HUES6 (cell line): ENCODE measurements at regions not wholly inside any gene's neighbourhood (a gene's known extent, or its start where the extent isn't known, plus 50 kb on each side); places are given as distances from the start of the nearest gene placed in this dataset.
"Not testable (repeated sequence)": the region's sequence is repeated elsewhere in the genome, so short reads cannot be mapped to it uniquely, and the experiment has no call there.

Source experiments
- H3K27ac ChIP-seq: 2 replicates; pipeline ENCODE4 v1.7.0; 2013; ENCODE audit warnings: low read depth, mild to moderate bottlenecking, low read length, inconsistent platforms
- H3K27me3 ChIP-seq: 2 replicates; pipeline ENCODE4 v1.6.1; 2013; ENCODE audit warnings: low read length; ENCODE audit not compliant: control insufficient read depth, insufficient read depth
- H3K36me3 ChIP-seq: 2 replicates; pipeline ENCODE4 v1.6.1; 2013; ENCODE audit warnings: low read length; ENCODE audit not compliant: control insufficient read depth, insufficient read depth
- H3K4me1 ChIP-seq: 2 replicates; pipeline ENCODE4 v1.6.1; 2013; ENCODE audit warnings: low read length; ENCODE audit not compliant: control insufficient read depth, insufficient read depth
- H3K4me3 ChIP-seq: 2 replicates; pipeline ENCODE4 v1.5.1; 2013; ENCODE audit warnings: low read depth, low read length
- H3K9ac ChIP-seq: one replicate; pipeline ENCODE4 v1.6.1; 2013; ENCODE audit warnings: mild to moderate bottlenecking, low read length
- H3K9me3 ChIP-seq: 2 replicates; pipeline ENCODE4 v1.6.1; 2013; ENCODE audit warnings: low read depth, low read length; ENCODE audit not compliant: control insufficient read depth, insufficient read depth

DNA sequence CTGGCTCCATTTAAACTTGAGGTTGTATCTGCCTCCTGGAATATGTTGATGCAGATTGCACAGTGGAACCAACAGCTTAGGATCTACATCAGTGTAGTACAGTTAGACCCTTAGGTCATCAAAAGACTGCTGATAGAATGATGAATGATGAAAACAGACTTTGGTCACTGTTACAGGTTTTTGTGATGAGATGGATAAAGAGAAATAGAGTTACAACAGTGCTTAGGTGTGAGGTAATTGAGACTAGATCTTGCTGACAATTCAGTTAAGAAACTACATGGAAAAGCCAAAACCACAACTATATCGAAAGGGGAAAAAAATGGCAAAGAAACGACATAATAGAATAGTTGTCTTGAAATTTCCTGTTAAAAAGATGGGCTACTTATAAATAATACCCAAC, 145.7 kb upstream of the LMNTD1 start:
- no peaks in the 10 kb centered on the region for H3K4me1 ChIP-seq
- no peaks in the 10 kb centered on the region for H3K36me3 ChIP-seq
- no peak overlapping the region for H3K27ac ChIP-seq
- no peak overlapping the region for H3K4me3 ChIP-seq
- no peak overlapping the region for H3K9ac ChIP-seq
- peaks cover 7% of the 10 kb centered on the region; the same call in 1 of the 2 replicates for H3K9me3 ChIP-seq
- no peaks in the 10 kb centered on the region for H3K27me3 ChIP-seq

DNA sequence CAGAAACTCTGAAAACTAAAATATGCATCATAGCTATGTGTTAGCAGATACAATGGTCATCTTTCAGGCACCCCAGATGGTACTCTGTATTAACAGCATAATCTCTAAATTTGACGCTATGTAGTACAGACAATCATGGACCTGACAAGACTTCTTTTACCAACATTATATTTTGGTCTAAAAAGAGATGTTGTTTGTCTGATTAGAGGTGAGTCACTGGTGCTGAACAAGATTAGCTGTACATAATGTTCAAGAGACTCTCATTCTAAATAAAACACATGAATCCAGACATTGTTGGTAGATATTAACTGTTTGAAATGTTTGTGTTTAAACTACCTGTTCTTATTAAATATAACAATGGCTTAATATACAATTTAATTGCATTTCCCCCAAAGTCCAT, 146.4 kb upstream of the LMNTD1 start:
- H3K27me3 ChIP-seq, result no peaks in the 10 kb centered on the region
- H3K4me1 ChIP-seq, result no peaks in the 10 kb centered on the region
- no peak overlapping the region for H3K4me3 ChIP-seq
- no peaks in the 10 kb centered on the region for H3K36me3 ChIP-seq
- peaks cover 7% of the 10 kb centered on the region; the same call in 1 of the 2 replicates for H3K9me3 ChIP-seq
- H3K27ac ChIP-seq, result no peak overlapping the region
- no peak overlapping the region for H3K9ac ChIP-seq

DNA sequence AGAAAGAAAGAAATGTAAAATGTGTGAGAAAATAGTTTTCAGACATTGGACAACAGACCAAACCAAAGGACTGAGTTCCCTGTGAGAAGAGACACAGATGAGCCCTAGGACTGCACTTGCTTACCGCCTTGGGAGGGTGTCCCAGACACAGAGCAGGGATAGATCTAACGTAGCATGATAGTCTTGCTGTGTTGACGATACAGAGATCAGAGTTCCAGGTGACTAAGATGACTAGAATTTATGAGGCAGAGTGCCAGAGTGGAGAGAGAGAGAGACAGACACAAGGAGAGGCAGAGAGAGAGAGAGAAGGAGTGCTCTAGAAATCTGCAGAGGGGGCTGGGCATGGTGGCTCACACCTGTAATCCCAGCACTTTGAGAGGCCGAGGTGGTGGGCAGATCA, 148.2 kb upstream of the LMNTD1 start:
- Histone ChIP-seq H3K36me3 (no peaks in the 10 kb centered on the region), H3K9ac (no peak overlapping the region), H3K27me3 (no peaks in the 10 kb centered on the region), H3K4me3 (no peak overlapping the region), H3K4me1 (no peaks in the 10 kb centered on the region), H3K27ac (no peak overlapping the region), H3K9me3 (peaks cover 11% of the 10 kb centered on the region)

DNA sequence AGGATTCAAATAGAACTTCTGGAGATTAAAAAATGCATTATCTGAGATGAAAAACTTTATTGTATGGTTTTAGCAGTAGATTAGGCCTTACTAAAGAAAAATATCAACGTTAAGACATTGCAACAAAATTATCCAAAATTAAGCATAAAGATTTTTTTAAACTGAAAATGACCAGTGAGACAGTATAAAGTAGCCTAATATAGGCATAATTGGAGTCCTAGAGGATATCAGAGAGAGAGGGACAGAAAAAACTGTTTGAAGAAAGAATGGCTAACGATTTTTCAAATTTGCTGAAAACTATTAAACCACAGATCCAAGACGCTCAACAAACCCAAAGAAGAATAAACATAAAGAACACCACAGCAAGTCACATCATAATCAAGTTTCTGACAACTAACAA, 149.5 kb upstream of the LMNTD1 start:
- Histone ChIP-seq H3K36me3 (no peaks in the 10 kb centered on the region), H3K27ac (no peak overlapping the region), H3K9me3 (peaks cover 20% of the 10 kb centered on the region), H3K4me1 (no peaks in the 10 kb centered on the region), H3K9ac (no peak overlapping the region), H3K4me3 (no peak overlapping the region), H3K27me3 (no peaks in the 10 kb centered on the region)

DNA sequence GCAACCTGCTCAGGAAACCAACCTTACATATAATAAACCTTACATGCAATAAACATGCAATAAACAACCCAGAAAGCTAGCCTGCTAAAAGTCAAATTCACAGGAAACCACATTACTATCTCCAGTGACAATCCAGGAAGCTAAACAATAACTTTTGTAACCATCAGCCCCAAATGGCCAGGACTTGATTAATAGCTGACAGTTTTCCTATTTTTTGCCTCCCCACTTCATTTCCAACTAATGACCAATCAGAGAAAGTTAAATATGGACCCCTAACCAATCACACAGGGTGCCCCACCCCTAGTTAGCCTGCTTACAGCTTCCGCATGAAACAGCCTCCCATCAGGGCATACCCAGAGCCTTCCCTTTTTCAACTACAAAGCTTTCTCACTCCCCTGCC, 152.2 kb upstream of the LMNTD1 start:
- Histone ChIP-seq H3K4me1 (no peaks in the 10 kb centered on the region), H3K27ac (no peak overlapping the region), H3K27me3 (no peaks in the 10 kb centered on the region), H3K9ac (no peak overlapping the region), H3K9me3 (peaks cover 35% of the 10 kb centered on the region), H3K4me3 (no peak overlapping the region), H3K36me3 (no peaks in the 10 kb centered on the region)

DNA sequence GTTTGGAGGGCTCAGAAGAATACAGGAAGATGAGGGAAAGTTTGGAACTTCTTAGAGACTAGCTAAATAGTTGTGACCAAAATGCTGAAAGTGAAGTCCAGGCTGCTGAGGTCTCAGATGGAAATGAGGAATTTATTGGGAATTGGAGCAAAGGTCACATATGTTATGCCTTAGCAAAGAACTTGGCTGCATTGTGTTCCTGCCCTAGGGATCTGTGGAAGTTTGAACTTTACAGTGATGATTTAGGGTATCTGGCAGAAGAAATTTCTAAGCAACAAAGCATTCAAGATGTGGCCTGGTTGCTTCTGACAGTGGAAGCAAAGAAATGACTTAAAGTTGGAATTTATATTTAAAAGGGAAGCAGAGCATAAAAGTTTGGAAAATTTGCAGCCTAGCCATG, 153.6 kb upstream of the LMNTD1 start:
- H3K4me1 ChIP-seq, H3K27me3 ChIP-seq, H3K27ac ChIP-seq, H3K4me3 ChIP-seq, H3K36me3 ChIP-seq, H3K9ac ChIP-seq: not testable (repeated sequence)
- H3K9me3 ChIP-seq, result peaks cover 47% of the 10 kb centered on the region

DNA sequence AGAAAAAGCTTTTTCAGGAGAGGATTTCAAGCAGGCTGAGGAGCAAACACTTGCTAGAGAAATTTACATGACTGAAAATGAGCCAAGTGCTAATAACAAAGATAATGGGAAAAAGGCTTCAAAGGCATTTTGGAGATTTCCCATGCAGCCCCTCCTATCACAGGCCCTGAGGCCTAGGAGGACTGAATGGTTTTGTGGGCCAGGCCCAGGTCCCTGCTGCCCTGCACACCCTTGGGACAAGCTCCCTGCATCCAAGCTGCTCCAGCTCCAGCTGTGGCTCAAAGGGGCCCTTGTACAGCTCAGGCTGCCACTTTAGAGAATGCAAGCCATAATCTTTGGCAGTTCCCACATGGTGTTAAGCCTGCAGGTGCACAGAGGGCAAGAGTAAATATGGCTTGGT, 154.0 kb upstream of the LMNTD1 start:
- Histone ChIP-seq H3K27me3 (no peaks in the 10 kb centered on the region), H3K27ac (no peak overlapping the region), H3K4me1 (no peaks in the 10 kb centered on the region), H3K36me3 (no peaks in the 10 kb centered on the region), H3K9ac (no peak overlapping the region), H3K9me3 (peaks cover 48% of the 10 kb centered on the region), H3K4me3 (no peak overlapping the region; the same call in 1 of the 2 replicates)

DNA sequence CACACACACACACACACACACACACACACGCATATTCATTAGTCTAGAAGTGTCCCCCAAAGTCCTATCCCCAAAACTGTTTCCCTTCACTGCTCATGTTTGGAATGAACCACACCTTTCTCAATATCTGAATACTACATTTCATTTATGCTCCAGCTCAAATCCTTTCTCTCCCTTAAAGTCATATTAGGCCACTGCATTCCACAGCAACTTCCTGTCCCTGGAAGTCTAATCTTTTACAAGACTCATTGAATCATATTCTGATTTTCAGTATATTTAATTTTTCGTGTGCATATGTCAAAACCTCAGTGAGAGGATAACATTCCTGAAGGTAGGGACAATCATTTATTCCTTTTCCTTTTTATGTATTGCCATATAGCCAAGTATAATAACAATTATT, 155.6 kb upstream of the LMNTD1 start:
- Histone ChIP-seq H3K36me3 (no peaks in the 10 kb centered on the region), H3K27ac (no peak overlapping the region), H3K27me3 (no peaks in the 10 kb centered on the region), H3K4me1 (no peaks in the 10 kb centered on the region), H3K9me3 (peaks cover 52% of the 10 kb centered on the region), H3K4me3 (no peak overlapping the region), H3K9ac (no peak overlapping the region)

DNA sequence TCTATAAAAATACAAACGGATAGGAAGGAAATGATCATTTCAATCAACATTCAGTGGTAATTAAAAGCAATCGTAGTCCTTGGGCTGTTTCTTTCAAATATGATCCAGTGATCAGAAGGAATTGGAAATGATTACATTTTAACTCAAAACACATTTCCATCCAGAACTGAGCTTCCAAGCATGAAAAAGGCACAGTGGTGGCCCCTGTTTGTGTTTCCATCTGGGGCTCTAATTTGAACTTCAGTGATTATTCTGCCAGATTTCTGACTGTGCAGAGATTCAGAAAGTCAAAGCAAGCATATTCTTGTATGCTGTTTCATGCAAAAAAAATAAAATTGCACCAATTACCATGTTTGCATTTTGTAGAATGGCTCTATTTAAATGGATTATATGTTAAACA, 157.0 kb upstream of the LMNTD1 start:
- Histone ChIP-seq H3K4me3 (no peak overlapping the region), H3K9ac (no peak overlapping the region), H3K36me3 (no peaks in the 10 kb centered on the region), H3K27me3 (no peaks in the 10 kb centered on the region), H3K4me1 (no peaks in the 10 kb centered on the region), H3K27ac (no peak overlapping the region), H3K9me3 (peaks cover 51% of the 10 kb centered on the region)

DNA sequence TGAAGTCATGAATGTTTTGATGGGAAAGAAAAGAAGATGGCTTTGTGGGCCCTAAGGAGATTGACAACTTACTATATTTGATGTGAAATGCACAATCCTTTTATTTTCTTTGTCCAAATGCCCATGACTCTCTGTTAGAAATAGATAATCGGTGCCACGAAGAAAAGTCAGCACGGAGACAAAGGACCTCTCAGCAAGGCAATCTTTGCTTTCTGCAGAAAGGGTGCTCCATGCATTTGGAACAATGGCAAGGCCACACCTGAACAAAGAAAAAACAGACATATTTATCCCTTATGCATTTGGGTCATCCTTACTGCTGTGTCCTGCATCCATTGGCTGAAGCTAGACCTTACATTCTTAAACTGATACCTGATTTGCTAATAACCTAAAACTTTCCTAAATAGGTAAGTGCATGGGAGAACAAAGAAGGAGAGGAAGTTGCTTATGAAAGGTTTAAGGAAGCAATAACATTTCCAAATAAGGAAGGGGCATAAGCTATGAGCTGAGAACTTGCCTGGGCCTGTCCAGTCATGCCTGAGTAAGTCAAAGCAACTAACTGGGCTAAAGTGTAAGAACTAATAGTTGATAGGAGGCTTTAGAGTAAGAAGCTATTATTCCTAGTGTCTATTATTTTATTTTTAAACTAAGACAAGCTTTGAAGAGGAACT, 158.0 kb upstream of the LMNTD1 start:
- H3K9me3 ChIP-seq, result peaks cover 47% of the 10 kb centered on the region
- not testable (repeated sequence) for H3K36me3 ChIP-seq, H3K27me3 ChIP-seq, H3K4me3 ChIP-seq, H3K4me1 ChIP-seq, H3K27ac ChIP-seq, H3K9ac ChIP-seq

DNA sequence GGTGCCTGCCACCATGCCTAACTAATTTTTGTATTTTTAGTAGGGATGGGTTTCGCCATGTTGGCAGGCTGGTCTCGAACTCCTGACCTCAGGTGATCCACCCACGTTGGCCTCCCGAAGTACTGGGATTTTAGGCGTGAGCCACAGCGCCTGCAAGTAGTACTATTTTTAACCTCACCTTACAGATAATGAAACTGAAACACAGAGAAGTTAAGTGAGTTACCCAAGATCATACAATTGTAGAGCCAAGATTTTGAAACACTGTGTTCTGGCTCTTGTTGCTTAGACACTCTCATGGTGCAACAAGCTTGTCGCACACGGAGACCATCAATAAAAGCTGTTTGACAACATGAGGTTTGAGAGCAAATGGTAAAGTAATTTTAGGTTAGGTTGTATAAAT, 159.1 kb upstream of the LMNTD1 start:
- no peak overlapping the region for H3K4me3 ChIP-seq
- H3K27ac ChIP-seq, result no peak overlapping the region
- no peaks in the 10 kb centered on the region for H3K4me1 ChIP-seq
- no peak overlapping the region for H3K9ac ChIP-seq
- H3K9me3 ChIP-seq, result peaks cover 36% of the 10 kb centered on the region
- H3K36me3 ChIP-seq, result no peaks in the 10 kb centered on the region
- H3K27me3 ChIP-seq, result no peaks in the 10 kb centered on the region

DNA sequence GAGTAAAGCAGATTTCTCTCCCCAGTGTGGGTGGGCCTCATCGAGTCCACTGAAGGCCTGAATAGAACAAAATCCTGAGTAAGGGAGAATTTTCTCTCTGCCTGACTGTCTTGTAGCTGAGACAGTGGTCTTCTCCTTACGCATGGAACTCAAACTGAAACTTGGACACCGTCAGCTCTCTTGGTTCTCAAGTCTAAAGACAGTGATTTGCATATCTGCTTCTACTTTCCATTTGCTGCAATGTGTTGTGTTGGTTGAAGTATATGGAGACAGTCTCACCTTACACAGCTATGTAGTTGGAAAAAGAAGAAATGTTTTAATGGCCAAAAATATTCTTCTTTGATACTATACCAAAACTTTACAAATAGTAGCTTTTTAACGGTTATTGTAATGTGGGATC, 160.2 kb upstream of the LMNTD1 start:
- no peaks in the 10 kb centered on the region for H3K4me1 ChIP-seq
- H3K9me3 ChIP-seq, result peaks cover 25% of the 10 kb centered on the region
- H3K9ac ChIP-seq, result no peak overlapping the region
- H3K36me3 ChIP-seq, result no peaks in the 10 kb centered on the region
- no peak overlapping the region for H3K4me3 ChIP-seq
- no peaks in the 10 kb centered on the region for H3K27me3 ChIP-seq
- H3K27ac ChIP-seq, result no peak overlapping the region
